ENCODE measurements at regions not wholly inside any gene's neighbourhood (a gene's known extent, or its start where the extent isn't known, plus 50 kb on each side); places are given as distances from the start of the nearest gene placed in this dataset.
"Not testable (repeated sequence)": the region's sequence is repeated elsewhere in the genome, so short reads cannot be mapped to it uniquely, and the experiment has no call there.

- TF ChIP-seq CTCF (conservative IDR thresholded peaks at IDR 0.05; ENCODE audit: low read depth, low read length); POLR2A (IDR thresholded peaks at IDR 0.05; ENCODE audit: low read depth, low read length); MXI1 (IDR thresholded peaks at IDR 0.05; ENCODE audit: borderline replicate concordance, low read depth, low read length); SMC3 (IDR thresholded peaks at IDR 0.05; ENCODE audit: low read depth, low read length); BHLHE40 (IDR thresholded peaks at IDR 0.05; ENCODE audit: low read depth, low read length); CHD1 (IDR thresholded peaks at IDR 0.05; ENCODE audit: low read depth, low read length); MAZ (IDR thresholded peaks at IDR 0.05; ENCODE audit: borderline replicate concordance, low read depth, low read length); RCOR1 (IDR thresholded peaks at IDR 0.05; ENCODE audit: insufficient replicate concordance, low read length); MAFK (IDR thresholded peaks at IDR 0.05; ENCODE audit: low read depth, low read length); RFX5 (IDR thresholded peaks at IDR 0.05; ENCODE audit: low read depth, low read length); USF2 (IDR thresholded peaks at IDR 0.05; ENCODE audit: low read depth, low read length); CEBPB (IDR thresholded peaks at IDR 0.05; ENCODE audit: low read depth, low read length): not testable (repeated sequence)
- TF ChIP-seq, protein P1, sequence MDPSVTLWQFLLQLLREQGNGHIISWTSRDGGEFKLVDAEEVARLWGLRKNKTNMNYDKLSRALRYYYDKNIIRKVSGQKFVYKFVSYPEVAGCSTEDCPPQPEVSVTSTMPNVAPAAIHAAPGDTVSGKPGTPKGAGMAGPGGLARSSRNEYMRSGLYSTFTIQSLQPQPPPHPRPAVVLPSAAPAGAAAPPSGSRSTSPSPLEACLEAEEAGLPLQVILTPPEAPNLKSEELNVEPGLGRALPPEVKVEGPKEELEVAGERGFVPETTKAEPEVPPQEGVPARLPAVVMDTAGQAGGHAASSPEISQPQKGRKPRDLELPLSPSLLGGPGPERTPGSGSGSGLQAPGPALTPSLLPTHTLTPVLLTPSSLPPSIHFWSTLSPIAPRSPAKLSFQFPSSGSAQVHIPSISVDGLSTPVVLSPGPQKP (IDR thresholded peaks at IDR 0.05; ENCODE audit: borderline replicate concordance, low read depth, low read length) = not testable (repeated sequence)
Measured at GRCh38 chr5:18617191-18617590, 982.9 kb downstream of the TAF11L14 start.

Data from IMR-90 (cell line).